HG02970 (cell line): ENCODE measurements at regions not wholly inside any gene's neighbourhood (a gene's known extent, or its start where the extent isn't known, plus 50 kb on each side); places are given as distances from the start of the nearest gene placed in this dataset.

ENCODE experiments used
- ATAC-seq: cut with Tn5 transposase; IDR thresholded peaks from one replicate; pipeline ENCODE4 v1.9.1; 2021; ENCODE audit warnings: mild to moderate bottlenecking, moderate library complexity, moderate number of reproducible peaks; ENCODE audit not compliant: unreplicated experiment, low FRiP score

DNA sequence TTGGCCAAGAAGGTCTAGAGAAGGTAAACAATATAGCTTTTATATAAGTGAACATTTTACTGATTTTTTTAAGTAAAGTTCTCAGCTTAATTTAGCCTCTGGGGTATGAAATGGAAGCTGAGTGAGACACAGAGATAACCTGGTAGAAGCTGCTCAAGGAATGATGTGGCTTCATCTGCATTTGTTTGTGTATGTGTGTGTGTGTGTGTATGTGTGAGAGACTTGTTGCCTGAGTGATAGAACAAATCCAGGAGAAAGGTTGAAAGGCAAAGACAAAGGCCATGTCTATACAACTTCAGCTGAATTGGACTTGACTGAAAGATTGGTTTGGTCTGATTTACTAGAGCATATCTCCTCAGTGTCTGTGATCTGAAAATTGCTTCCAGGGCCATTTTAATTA lies 63.6 kb downstream of the PCDH7 start:
- ATAC-seq: no peak

DNA sequence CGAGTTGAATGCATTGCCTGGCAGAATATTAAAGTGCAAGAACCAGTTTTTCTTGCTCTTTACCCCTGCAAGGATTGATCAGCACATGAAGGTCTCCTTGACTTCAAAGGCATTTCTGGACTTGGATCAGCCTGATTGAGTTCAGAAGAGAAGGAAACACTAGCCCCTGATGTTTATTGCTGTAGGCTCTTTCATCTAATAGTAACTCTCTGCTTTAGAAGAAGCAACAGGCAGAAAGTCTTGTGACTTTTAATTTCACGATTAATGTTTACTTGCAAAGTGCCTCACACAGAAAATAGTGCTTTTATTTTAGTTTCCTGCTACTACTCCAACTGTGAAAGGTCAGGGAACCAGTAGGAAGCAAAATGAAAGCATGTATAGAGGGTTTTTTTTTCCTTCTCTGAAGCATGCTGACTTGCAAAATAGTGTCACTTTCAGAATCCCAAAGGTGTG lies 69.1 kb downstream of the PCDH7 start:
- ATAC-seq: no peak

- ATAC-seq: no peak
Observed at GRCh38 chr4:30790123-30790522, 70.0 kb downstream of the PCDH7 start.

- ATAC-seq: no peak
Observed at GRCh38 chr4:30790998-30791397, 70.8 kb downstream of the PCDH7 start.

DNA sequence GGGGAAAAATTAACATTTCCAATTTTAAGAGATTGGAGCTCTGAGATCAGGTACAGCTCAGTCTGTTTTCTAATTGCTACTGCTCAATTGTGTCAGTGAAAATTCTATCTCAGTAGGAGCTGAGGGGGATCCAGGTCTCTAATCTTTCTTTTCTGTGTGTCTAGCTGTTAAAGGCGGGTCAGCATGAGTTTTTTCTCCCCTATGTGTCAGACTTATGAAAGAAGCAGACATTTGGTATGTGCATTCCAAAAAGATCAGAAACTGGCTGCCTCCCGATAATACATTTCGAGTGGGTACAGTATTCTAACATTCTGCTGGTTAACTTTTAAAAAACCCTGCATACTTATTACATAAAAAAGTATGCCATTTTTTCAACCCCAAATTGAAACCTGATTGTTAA lies 72.4 kb downstream of the PCDH7 start:
- ATAC-seq: no peak

DNA sequence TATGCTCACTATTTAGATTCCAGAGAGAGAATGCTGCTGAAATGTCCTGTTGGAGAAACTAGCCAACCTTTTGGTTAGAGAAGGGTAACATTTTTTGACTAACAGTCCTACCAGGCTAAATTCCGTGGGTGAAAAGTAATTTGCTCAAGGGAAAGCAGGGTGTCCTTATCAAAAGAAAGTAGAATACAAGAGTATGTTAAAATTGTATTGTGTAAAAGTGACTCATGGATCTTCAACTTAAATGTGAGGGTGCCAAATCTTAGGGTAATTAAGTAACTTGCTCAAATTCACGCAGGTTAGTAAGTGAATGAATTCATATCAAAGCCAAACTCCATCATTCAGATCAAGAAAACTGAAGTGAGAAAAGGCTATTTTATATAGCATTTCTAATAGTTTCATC lies 81.7 kb downstream of the PCDH7 start:
- ATAC-seq: no peak

DNA sequence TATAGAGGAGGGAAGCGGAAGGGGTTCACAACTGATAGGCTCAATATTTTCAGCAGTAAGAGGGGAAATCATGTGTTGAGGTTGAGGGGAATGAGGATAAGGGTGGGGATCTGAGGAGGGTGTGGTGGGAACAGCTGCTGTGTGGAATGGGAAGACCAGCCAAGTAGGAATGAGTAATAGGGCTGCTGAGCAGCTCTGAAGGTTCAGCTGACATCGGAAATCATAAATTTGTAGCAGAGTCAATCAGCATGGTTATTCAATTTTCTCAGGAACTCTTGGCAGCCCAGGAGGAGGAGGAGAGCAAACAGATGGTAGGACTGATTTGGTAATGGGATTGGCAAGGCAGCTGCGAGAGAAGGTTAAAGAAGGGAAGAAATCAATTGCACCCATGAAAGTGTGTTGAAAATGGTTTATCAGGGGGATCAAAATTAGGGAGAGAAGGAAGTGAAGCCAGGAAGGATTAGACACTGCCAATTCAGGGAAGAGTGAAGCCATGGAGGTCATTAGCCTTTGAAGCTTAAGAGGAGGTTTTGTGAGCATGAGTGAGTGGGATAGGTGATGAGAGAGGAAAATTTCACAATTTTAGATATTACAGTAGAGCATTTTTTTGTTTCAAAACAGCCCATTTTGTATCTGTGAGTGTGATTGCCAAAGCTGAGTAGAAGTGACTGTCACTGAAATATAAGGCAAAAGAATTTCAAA lies 82.6 kb downstream of the PCDH7 start:
- no peak for ATAC-seq

- no peak for ATAC-seq
Observed at GRCh38 chr4:30808276-30808675, 88.1 kb downstream of the PCDH7 start.

GRCh38 chr4:30811296-30811695 lies 91.1 kb downstream of the PCDH7 start:
- no peak for ATAC-seq

DNA sequence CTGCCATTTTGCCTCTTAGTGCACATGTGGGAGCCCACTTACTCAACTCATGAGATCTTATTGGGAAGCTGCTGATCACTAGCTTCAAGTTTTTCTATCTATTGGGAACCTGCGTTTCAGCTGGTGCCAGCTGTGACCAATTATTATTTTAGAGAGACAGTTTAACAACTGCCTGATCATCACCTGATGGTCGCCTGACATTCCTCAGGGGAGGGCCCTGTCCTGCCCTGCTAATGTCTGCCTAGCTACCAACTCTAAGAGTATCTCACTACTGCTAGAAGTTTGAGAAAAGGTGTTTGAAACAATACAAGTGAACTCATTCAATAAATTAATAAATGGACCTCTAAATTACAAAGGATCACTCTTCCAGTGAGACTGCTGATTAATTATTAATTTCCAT lies 95.5 kb downstream of the PCDH7 start:
- ATAC-seq: no peak

DNA sequence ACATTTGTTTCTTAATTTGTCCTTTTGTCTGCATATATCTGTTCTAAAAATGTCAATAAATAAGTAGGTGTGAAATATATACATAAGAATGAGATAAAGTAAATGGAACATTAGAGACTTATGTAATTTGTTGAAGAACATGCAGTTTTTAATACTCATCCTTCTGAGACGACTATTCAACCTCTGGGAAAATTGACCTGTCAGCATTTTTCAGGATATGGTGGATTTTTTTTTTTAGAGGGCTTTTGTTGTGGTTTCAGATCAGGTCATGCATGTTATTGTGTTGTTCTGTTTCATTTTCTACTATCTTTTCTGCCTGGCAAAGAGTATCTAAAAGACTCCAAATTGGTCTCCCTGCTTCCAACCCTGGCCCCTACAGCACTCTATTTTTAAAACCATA lies 97.3 kb downstream of the PCDH7 start:
- no peak for ATAC-seq

DNA sequence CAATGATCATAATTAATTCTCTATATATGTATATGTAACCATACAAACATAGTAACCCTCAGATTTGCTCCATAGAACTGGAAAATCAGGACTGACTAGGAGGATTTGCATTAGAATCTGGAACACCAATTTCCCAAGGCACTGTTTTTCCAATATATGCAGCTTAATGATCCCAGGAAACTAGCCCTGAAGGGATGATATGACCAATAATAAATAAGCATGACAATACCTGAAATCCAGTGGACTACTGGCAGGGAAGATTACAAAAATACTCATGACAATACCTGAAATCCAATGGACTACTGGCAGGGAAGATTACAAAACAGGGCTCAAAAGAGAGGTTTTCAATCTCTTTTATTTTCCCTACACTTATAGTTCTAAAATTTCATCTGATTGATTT lies 98.4 kb downstream of the PCDH7 start:
- no peak for ATAC-seq

- ATAC-seq: no peak
Observed at GRCh38 chr4:30821275-30821674, 101.1 kb downstream of the PCDH7 start.

DNA sequence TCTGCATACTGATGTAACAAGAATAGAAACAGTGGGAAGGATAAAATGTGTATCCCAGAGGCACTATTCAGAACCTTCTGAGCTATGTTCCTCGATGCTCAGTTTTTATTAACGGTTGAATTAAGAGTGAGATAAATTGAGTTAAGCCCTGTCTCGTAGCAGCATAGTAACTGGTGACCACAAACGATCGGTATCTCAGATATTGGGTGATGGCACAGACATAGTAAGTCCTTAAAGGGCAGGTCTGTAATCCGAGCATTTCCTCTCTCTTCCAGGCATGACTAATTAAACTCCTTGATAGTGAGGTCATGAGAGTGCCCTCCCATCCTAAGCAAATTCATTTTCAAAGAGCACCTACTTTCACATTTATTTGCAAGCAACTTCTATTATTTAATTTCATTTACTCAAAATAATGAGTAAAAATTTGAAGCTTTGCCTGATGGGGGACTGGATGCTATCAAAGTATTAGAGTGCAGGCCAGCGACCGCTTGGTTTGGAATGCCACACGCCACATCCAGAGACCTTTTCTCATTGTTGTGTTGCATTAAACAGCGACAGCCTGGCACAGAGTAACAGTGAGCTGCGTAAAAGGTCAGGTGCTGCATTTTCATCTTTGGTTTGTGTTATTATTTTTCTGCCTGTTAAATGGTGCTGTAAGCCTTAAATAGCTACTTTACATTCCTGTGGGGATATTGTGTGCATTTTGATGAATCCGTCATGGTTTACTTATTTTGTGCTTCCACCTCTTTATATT lies 101.9 kb downstream of the PCDH7 start:
- no peak for ATAC-seq

DNA sequence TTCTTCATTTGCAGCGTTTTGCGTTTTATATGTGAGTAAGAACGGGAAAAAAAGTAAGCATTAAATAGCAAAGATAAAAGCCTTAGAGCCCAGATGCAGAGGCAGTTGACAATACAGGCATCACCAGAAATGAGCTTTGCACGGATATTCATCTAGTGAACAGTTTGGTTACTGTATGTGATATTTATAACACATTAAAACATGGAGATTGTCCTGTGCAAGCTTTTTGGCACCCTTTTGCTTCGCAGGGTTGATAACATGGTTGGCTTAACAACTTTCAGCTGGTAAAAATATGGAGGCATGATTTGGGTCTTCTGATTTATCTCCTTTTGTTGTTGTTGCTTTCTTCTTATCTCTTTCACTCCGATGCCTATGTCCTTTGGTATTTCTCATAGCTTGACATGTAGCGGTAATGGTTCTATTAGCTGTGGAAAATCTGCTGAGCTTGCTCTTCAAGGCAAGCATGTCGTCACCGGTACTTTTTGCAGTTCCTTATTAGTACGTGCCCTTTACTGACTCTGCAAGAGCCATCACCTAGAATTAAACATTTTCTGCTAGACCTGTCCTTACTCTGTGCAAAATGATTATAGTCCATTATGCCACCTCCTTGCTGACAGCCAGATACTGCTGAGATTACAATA lies 102.9 kb downstream of the PCDH7 start:
- ATAC-seq: no peak

- no peak for ATAC-seq
Observed at GRCh38 chr4:30825008-30825770, 105.0 kb downstream of the PCDH7 start.

GRCh38 chr4:30828264-30828926 lies 108.2 kb downstream of the PCDH7 start:
- no peak for ATAC-seq

GRCh38 chr4:30832639-30833038 lies 112.5 kb downstream of the PCDH7 start:
- no peak for ATAC-seq

- ATAC-seq: no peak
Observed at GRCh38 chr4:30833206-30833605, 113.0 kb downstream of the PCDH7 start.

DNA sequence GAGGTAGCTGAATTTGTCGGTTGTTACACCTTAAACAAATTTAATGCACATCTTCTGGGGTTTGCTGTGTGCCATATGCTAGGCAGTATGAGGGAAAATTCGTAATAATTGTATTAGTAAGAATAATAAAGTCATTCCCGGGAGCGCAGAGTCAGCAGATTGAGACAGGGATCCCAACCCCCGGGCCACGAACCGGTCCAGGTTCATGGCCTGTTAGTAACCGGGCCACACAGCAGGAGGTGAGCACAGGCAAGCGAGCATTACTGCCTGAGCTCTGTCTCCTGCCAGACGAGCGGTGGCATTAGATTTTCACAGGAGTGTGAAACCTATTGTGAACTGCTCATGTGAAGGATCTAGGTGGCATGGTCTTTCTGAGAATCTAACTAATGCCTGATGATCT lies 114.9 kb downstream of the PCDH7 start:
- no peak for ATAC-seq
